ENCODE measurements at regions not wholly inside any gene's neighbourhood (a gene's known extent, or its start where the extent isn't known, plus 50 kb on each side); places are given as distances from the start of the nearest gene placed in this dataset.
A peak's percentile ranks its signal among the peaks of the same experiment; 100 is the strongest.
"Not testable (repeated sequence)": the region's sequence is repeated elsewhere in the genome, so short reads cannot be mapped to it uniquely, and the experiment has no call there.

DNA sequence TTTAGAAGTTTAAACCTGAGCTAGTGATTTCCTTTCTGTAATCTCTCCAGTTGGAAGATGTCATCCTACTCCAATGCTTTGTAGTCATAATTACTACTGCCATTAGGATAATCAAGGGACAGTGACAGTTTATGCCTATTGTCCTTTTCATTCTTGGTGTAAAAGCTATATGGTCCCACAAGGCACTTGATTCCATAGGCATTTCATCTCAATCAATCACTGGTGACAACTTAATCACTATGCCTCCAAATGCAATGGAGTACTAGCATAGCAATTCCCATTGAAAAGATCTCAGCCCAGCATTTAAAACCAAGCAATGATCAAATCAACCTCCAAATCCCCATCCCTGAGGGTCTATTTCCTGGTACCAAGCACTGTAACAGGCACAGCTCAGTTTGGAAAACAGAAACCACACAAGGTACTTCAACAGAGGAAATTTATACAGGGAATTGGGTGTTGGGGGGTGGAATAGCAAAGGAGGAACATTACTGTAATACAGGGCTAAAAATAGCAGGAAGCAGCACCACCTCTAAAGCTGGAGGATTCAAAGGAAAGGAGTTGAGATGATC is 51.0 kb downstream of the FHIP2A start:
- no peak overlapping the region for H3K27ac ChIP-seq (ENCODE audit: low read depth, low read length)
- no peak overlapping the region for H3K9ac ChIP-seq (ENCODE audit: extremely low read depth, low read length, poor library complexity, severe bottlenecking)
- H3K36me3 Mint-ChIP-seq (ENCODE audit: low read depth), result no peaks in the 10 kb centered on the region
- no peak for DNase-seq
- no peak overlapping the region for H3K27ac Mint-ChIP-seq
- TF ChIP-seq, protein P1, sequence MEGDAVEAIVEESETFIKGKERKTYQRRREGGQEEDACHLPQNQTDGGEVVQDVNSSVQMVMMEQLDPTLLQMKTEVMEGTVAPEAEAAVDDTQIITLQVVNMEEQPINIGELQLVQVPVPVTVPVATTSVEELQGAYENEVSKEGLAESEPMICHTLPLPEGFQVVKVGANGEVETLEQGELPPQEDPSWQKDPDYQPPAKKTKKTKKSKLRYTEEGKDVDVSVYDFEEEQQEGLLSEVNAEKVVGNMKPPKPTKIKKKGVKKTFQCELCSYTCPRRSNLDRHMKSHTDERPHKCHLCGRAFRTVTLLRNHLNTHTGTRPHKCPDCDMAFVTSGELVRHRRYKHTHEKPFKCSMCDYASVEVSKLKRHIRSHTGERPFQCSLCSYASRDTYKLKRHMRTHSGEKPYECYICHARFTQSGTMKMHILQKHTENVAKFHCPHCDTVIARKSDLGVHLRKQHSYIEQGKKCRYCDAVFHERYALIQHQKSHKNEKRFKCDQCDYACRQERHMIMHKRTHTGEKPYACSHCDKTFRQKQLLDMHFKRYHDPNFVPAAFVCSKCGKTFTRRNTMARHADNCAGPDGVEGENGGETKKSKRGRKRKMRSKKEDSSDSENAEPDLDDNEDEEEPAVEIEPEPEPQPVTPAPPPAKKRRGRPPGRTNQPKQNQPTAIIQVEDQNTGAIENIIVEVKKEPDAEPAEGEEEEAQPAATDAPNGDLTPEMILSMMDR (conservative IDR thresholded peaks at IDR 0.05), result no peak
- H3K4me3 ChIP-seq (ENCODE audit: low read length), result no peak overlapping the region
- peaks cover 3% of the 10 kb centered on the region for H3K4me1 ChIP-seq (ENCODE audit: control insufficient read depth, insufficient read depth, low read length)
- H3K27me3 ChIP-seq (ENCODE audit: control insufficient read depth, insufficient read depth, low read length, poor library complexity, severe bottlenecking), result no peaks in the 10 kb centered on the region
- H3K4me1 Mint-ChIP-seq, result peaks cover 7% of the 10 kb centered on the region
- no peaks in the 10 kb centered on the region for H3K9me3 Mint-ChIP-seq
- H3K4me3 Mint-ChIP-seq, result no peak overlapping the region
- H3K9me3 ChIP-seq (ENCODE audit: control insufficient read depth, low read length), result no peaks in the 10 kb centered on the region
- peaks cover 7% of the 10 kb centered on the region for H3K27me3 Mint-ChIP-seq (ENCODE audit: insufficient read depth)
- H3K36me3 ChIP-seq (ENCODE audit: control insufficient read depth, insufficient read depth, low read length), result no peaks in the 10 kb centered on the region

DNA sequence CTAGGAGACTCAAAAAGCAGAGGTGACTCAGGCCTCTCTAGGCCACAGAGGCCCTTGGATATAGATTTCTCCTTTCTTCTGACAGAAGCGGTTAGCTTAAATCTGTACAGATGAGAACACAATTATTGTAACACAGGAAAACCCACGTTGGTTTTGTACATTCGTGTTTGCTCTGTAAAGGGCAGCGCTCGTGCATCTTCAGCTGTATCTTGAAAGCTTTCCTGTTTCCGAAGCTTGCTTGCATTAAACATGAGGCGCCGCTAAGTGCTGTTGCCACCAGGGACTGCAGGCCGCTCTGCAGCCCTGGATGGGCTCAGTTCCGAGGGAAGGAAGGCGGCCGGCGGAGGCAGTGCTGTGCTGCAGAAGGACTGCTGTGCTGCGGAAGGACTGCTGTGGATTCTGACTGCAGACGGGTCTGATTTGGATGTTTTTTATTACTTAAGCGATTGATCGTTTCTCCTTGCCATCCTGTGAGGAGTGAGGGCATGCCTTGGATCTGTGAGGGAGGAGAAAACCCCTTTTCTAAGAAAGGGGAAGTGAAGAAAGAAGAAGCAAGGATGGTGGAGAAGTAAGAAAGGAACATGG is 53.3 kb downstream of the FHIP2A start:
- Histone ChIP-seq H3K4me3 (ENCODE audit: low read length) (no peak overlapping the region), H3K27me3 (ENCODE audit: control insufficient read depth, insufficient read depth, low read length, poor library complexity, severe bottlenecking) (no peaks in the 10 kb centered on the region), H3K36me3 (ENCODE audit: control insufficient read depth, insufficient read depth, low read length) (no peaks in the 10 kb centered on the region), H3K4me1 (ENCODE audit: control insufficient read depth, insufficient read depth, low read length) (peaks cover 8% of the 10 kb centered on the region), H3K9me3 (ENCODE audit: control insufficient read depth, low read length) (no peaks in the 10 kb centered on the region), H3K9ac (ENCODE audit: extremely low read depth, low read length, poor library complexity, severe bottlenecking) (no peak overlapping the region), H3K27ac (ENCODE audit: low read depth, low read length) (no peak overlapping the region)
- WGBS, 2 experiments (ENCODE audit: insufficient coverage in 1 of 2, insufficient read length in 1 of 2), result 39 to 57% methylated on average over 13 to 17 of the region's 17 CpGs
- Mint-ChIP-seq H3K4me3 (no peak overlapping the region), H3K9me3 (no peaks in the 10 kb centered on the region), H3K36me3 (ENCODE audit: low read depth) (no peaks in the 10 kb centered on the region), H3K4me1 (peaks cover 16% of the 10 kb centered on the region), H3K27ac (no peak overlapping the region), H3K27me3 (ENCODE audit: insufficient read depth) (peaks cover 7% of the 10 kb centered on the region)
- peak; percentile 91 for DNase-seq
- TF ChIP-seq, protein P1 (conservative IDR thresholded peaks at IDR 0.05), result peak; percentile 64

DNA sequence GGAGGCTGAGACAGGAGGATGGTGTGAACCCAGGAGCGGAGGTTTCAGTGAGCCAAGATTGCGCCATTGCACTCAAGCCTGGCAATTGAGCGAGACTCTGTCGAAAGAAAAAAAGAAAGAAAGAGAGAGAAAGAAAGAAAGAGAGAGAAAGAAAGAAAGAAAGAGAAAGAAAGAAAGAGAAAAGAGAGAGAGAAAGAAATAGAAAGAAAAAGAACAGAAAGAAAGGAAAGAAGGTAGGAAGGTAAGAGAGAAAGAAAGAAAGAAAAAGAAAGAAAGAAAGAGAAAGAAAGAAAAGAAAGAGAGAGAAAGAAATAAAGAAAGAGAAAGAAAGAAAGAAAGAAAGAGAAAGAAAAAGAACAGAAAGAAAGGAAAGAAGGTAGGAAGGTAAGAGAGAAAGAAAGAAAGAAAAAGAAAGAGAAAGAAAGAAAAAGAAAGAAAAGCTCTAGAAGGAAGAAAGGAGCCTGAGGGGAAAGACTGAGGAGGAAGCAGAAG is 54.1 kb downstream of the FHIP2A start:
- not testable (repeated sequence) for H3K9me3 Mint-ChIP-seq; H3K4me1 ChIP-seq (ENCODE audit: control insufficient read depth, insufficient read depth, low read length); H3K4me3 ChIP-seq (ENCODE audit: low read length); H3K36me3 ChIP-seq (ENCODE audit: control insufficient read depth, insufficient read depth, low read length); H3K27me3 ChIP-seq (ENCODE audit: control insufficient read depth, insufficient read depth, low read length, poor library complexity, severe bottlenecking); H3K4me3 Mint-ChIP-seq; H3K27me3 Mint-ChIP-seq (ENCODE audit: insufficient read depth); H3K9ac ChIP-seq (ENCODE audit: extremely low read depth, low read length, poor library complexity, severe bottlenecking); H3K27ac ChIP-seq (ENCODE audit: low read depth, low read length); DNase-seq; H3K9me3 ChIP-seq (ENCODE audit: control insufficient read depth, low read length); H3K27ac Mint-ChIP-seq; H3K36me3 Mint-ChIP-seq (ENCODE audit: low read depth)
- H3K4me1 Mint-ChIP-seq, result peaks cover 18% of the 10 kb centered on the region
- WGBS, 2 experiments (ENCODE audit: insufficient coverage in 1 of 2, insufficient read length in 1 of 2), result 92 to 100% methylated on average over 3 to 4 of the region's 4 CpGs

Data from endodermal cell (in vitro differentiated cells).